HG02588 (cell line): ENCODE measurements at regions not wholly inside any gene's neighbourhood (a gene's known extent, or its start where the extent isn't known, plus 50 kb on each side); places are given as distances from the start of the nearest gene placed in this dataset.
"Not testable (repeated sequence)": the region's sequence is repeated elsewhere in the genome, so short reads cannot be mapped to it uniquely, and the experiment has no call there.

Experiments
- ATAC-seq: cut with Tn5 transposase; IDR thresholded peaks from one replicate; pipeline ENCODE4 v1.9.1; 2021; ENCODE audit warnings: mild to moderate bottlenecking, moderate library complexity; ENCODE audit not compliant: unreplicated experiment

DNA sequence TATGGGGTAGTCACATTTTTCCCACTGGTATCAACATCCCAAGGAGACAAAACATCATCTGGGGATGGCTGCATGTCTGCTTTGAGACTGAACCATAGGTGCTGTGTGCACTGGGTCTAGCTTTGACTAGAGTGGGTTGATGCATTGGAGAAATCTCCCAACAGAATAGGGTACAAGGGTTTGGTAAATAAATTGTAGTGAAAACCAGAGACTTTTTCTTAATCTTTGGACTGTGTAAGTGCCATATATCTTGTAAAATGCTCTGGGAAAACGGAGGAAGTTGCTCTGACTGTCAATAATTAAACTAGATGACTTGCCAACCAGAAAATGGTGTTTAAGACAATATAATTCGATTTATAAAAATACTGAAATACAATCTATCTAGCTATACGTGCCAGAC is 1064.0 kb upstream of the SLIT2 start:
- ATAC-seq: no peak

DNA sequence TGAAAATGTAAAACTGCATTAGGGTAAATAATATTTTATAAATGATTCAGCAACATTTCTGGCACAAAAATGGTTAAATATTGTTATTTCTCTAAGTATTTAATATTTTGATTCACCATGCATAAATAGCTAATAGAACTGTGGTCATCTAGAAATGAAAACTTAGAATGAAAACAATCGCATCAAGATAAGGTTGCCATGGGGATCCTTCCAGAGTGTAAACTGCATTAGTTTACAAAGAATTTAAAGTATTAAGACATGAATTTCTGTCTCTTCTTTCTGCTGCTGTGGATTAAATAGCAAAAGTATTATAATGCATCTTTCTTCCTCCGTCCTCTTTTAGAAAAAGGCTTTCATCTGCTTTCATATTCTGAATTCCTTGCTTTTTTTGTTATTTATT is 1064.6 kb upstream of the SLIT2 start:
- no peak for ATAC-seq

DNA sequence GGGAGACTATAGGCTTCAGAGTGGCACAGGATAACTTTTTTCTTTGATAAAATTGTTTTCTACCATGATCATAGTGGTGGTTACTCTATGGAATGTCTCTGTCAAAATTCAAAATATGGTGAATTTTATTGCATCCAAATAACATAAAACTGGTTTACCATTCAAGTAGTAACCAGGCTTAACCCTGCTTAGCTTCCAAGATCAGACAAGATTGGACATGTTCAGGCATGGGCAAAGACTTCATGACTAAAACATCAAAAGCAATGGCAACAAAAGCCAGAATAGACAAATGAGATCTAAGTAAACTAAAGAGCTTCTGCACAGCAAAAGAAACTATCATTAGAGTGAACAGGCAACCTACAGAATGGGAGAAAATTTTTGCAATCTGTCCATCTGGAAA is 1070.1 kb upstream of the SLIT2 start:
- ATAC-seq: not testable (repeated sequence)

DNA sequence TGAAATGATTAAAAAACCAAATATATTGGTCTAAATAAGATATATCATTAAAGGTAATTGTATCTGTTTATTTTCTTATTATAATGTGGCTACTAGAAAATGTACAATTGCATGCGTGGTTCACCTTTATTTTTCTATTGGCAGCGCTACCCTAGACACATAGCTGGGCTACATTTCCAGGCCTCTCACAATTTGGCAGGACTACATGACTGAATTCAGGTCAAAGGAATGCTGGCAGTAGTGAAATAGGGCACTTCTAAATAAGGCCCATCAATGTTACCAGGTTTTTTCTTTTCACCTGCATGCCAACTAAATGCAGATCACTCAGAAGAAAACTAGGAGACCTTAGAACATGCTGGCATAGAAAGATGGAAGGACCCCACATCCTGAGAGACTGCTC is 1072.9 kb upstream of the SLIT2 start:
- ATAC-seq: no peak

DNA sequence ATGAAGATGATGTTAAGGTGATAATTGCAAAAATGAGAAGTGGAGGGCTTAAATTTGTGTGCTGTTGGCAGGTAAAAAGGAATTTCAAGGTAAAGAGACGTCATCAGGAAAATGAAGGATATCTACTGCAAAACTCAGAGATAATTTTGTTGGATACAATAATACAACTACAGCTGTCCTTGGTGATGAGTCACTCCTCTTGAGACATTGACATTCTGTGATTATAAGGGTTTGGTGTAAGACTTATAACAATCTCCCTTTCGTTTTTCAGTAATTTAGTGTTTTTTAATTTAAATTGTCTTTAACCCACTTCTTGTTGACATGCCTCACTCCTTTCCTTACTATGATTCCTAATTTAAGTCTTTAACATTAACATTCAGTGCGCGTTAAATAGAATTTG is 1074.1 kb upstream of the SLIT2 start:
- ATAC-seq: no peak

DNA sequence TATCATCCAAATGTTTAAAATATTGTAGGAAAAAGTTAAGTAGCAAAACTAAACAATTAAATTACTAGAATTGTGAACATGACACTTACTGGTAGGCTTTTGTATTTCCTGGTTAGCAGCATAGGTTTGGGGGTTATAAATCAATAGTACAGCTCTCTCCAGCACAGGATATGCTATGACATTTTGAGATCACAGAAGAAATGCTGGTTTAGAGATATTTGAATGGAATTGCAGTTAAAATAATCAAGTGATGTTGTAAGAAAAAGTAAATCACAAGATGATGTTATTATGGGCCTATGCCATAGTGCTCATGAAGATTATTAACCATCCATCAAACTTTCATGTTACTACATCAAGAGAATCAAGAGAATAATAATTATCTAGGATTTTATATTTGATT is 1079.9 kb upstream of the SLIT2 start:
- no peak for ATAC-seq

DNA sequence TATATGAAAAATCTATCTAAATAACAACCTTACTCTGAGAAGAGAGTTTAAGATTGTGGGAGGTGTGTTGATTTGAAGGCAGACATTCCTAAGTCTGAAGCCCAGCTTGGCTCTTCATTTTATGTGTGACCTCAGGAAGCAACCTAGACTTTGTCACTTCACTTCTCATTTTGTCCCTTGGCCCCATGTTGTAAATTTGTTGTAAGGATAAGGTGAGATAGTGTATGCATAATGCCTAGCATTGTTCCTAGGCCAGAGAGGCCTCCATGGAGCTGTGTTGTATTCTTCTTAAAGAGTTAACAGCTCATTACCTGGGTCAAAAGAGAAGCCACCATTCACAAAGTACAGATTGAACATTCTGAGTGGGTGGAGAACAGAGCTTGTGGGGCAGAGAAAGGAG is 1084.4 kb upstream of the SLIT2 start:
- no peak for ATAC-seq

DNA sequence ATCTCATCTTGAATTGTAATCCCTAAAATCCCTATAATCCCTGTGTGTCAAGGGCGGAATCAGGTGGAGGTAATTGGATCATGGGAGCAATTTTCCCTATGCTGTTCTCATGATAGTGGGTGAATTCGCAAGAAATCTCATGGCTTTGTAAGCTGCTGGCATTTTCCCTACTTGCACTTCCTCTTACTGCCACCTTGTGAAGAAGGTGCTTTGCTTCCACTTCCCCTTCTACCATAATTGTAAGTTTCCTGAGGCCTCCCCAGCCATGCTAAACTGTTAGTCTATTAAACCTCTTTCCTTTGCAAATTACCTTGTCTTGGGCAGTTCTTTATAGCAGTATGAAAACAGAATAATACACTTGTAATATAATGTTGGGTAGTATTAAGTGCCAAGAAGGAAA is 1087.4 kb upstream of the SLIT2 start:
- no peak for ATAC-seq

DNA sequence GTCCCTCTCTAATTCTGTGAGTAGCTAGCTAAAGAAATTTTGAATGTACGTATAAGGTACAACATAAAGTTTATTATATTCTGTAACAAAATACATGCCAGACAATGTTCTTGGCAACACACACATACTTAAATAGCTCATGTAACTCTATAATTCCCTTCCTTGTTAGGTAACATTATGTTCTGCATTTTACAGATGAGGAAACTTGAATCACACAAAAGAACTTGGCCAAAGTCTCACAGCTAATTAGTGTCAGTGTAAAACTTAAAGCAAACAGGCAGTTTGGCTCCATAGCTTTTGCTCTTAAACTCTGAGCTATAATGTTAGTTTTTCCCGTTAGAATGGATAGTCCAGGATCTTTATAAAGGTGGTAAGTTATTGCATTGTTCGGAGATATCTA is 1091.8 kb upstream of the SLIT2 start:
- no peak for ATAC-seq

DNA sequence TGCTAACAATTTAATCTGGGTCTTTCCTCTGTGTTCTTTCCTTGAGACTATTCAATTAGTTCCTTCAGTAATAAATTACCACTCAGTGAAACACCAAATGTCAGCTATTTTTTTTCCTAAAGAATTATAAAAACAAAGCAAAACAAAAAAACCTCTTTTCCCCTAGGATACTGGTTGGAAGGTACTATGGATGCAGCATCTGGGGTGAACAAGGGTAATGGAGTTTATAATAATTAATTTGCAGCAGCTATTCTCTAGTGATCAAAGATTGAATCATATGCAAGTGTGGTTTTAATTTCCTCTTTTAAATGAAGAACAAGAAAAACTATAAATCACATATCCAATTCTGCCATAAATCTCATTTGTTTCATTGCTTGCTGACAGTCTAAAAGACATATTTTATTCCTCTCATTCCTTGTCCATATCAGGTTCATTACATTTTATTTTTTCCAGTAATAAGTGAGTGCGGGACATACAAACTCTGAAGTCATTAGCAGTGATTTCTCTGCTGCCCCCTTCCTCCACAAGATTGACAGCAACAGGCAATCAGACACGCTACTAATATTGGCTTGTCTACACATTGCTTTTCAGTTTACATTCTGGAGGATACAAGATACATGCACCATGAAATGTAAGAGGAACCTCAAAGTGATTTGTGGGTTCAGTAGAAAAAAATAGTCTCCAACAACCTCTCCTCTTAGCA is 1093.4 kb upstream of the SLIT2 start:
- no peak for ATAC-seq

DNA sequence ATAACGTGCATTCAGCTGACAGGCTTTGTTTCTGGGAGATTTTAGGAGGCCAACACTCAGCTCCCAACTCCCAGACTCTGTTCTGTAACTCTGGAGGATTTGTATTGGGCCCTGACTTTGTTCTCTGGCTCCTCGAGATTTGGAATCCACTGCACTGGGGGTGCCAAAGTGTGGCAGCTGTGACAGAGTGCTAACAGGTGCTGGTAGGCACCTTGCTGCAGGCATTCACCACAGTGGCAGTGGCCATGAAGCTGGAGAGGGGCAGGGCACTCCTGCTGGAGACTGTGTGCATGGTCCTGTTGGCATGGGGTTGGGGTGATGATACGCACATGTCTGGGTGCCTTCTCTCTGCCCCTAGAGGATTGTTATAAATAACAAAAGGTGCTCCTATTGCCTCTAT is 1094.9 kb upstream of the SLIT2 start:
- no peak for ATAC-seq

DNA sequence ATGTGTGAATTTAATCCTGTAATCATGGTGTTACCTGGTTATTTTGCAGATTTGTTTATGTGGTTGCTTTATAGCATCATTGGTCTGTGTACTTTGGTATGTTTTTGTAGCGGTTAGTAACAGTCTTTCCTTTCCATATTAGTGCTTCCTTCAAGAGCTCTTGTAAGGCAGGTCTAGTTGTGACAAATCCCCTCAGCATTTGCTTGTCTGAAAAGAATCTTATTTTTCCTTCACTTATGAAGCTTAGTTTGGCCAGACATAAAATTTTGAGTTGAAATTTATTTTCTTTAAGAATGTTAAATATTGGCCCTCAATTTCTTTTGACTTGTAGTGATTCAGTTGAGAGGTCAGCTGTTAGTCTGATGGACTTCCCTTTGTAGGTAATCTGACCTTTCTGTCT is 1096.1 kb upstream of the SLIT2 start:
- ATAC-seq: no peak

DNA sequence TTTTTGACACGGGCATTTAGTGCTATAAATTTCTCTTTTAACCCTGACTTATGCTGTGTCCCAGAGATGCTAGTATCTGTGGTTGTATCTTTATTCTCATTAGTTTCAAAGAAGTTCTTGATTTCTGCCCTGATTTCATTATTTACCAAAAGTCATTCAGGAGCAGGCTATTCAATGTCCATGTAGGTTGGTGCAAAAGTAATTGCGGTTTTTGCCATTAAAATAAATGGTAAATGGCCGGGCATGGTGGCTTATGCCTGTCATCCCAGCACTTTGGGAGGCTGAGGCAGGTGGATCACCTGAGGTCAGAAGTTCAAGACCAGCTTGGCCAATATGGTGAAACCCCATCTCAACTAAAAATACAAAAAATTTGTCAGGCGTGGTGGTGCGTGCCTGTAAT is 1097.4 kb upstream of the SLIT2 start:
- not testable (repeated sequence) for ATAC-seq

DNA sequence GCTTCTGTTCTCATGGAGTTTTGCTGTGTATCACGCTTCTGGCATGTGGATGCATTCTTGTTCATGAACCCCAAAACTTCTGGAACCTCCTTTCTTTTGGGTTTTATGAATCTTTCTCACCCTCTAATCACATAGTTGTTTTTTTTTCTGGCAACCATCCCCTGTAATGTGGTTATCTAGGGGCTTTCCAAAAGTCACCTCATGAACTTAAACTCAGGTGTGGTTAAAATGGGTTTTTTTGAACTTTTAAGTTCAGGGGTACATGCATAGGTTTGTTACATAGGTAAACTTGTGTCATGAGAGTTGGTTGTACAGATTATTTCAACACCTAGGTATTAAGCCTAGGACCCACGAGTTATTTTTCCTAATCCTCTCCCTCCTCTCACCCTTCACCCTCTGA is 1099.4 kb upstream of the SLIT2 start:
- ATAC-seq: no peak

DNA sequence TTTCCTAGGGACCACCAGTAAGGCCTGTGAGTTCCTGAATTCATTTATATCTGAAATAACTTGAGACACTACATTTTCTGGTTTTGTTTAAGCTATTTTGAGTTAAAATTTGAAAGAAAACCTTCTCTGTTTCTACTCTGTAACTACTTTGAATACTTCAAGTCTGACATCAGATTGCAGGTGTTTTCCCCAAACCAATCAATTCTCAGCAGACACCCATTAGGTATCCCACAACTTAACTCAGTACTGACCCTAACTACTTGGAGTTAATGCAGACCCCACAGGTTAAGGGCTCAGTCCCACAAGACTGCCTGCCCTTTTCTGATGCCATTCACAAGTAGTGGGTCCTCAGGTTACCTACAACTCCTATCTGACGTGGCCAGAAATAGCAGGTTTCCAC is 1100.0 kb upstream of the SLIT2 start:
- ATAC-seq: no peak

DNA sequence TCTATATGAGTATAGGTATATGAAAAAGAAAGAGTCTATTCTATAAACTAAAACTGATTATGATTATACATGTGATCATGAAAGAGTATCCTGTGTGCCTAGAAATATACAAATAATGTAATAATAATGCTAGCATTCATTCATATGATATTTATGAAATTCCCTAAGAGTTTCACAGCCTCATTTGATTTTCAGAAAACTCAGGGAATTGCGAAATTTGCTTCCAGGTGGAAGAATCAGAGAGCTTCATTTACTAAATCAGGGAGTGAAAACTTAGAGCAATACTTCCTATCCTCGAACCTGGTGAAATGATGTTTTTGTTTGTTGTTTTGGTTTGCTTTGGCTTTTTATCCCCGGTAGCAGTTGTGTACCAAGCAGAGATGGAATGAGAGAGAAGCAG is 1105.7 kb upstream of the SLIT2 start:
- ATAC-seq: no peak

DNA sequence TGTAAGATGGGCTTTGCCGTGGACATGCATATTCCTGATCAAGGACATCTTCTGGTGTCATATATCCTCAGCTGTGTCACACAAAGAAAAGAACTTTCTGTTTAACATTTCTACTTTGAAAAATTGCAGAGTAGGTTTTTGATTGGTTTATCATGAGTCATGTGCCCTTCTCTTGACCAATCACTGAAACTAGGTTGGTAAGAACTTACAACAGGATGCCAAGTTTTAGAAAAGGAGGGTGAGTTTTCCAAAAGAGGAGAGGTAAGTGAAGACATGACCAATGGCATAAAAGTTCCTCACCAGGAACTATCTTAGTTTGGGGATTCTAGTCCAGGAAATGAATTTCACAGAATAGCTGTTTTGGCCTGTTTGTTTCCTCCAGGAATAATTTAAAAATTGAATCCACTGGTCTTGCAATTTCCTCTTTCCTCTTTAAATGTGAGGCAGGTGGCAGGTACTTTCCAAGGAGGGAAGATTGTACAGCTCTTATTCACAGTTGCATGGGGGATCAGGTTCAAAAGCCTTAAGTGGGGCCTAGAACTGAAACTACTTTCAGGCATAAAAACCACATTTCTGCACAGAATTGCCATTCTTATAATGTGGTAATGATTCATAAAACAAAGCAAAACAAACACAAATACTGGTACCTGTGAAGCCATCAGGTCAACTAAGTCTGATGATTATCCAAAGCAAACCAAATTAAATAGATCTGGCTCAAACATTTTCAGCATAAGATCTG is 1114.5 kb upstream of the LCORL start:
- ATAC-seq: no peak

DNA sequence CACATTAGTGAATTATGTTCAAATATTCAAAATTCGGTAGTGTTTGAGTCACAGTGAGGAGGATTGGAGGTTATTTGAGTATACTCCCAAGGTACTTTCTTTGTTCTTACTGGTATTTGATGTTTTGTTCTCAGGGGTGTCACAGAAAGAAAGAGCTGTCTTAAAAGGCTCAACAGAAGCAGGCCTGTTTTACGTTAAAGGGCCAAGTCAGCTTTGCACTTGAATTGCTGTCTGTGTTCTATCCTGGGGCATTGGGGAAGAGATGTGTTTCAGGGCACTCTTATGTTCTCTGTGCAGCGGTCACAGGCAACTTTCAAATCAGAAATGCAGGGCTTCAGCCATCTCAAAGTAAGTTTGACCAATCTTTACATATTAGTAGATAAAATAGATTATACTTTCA is 1113.1 kb upstream of the LCORL start:
- no peak for ATAC-seq

DNA sequence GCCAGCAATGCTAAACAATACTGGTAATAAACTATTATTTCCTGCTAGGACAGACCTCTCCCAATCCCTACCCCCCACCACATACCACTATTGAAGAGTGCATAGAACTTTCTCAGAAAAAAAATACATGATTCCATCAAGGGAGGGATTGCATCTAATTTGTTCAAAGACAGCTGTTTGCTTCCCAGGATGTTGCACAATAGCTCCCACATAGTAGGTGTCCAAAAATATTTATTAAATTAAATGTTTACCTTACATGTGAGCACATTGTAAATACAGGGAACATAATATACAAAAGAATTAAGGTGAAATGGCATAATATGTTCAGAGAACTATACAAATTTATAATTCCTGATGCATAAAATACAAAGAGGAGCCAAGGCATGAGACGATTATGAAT is 1111.8 kb upstream of the LCORL start:
- no peak for ATAC-seq

DNA sequence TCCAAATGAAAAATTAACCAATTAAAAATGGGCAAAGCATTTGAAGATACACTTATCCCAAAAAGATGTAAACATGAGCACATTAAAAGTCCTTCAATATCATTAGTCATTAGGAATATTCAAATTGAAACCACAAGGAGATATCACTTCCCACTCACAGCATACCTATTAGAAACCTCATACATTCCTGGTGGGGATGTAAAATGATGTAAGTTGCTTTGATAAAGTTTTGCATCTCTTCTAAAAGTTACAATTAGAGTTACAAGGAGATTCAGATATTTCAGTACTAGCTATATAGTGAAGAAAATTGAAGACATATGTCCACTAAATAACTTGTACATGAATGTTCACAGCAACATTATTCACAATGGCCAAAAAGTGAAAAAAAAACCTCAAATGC is 1109.3 kb upstream of the LCORL start:
- ATAC-seq: no peak

DNA sequence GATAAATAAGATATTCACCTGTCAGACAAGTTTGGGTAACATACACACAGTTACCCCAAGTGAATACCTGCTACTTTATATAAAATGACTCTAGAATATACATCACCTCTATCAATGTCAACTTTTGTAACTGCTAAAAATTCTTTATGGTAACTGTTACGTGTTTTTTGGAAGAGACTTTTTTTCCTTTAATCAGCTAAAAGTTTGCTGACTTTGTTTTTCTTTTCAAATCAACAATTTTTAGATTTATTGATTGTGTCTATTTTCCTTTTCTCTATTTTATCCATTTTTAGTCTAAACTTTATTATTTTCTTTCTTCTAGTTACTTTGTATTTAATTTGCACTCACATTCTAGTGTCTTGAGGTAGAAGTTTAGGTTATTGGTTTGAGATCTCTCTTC is 1106.6 kb upstream of the LCORL start:
- ATAC-seq: no peak

DNA sequence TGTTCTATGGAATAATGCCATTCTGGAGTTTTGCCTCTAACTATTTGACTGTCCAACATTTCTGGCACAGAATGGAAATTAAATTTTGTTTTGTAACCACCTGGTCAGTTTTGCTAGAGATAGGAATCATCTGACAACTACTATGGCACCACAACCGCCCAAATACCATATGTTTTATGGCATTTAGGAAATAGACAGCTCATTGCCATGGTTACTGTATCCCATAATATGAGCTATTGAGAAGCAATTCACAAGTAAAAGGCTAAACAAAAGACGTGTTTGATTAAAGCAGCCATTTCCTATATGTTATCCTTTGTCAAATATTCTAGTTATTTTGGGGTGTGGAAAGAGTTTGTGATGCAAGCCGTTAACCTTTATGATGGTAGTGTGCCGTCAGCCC is 1105.3 kb upstream of the LCORL start:
- no peak for ATAC-seq

DNA sequence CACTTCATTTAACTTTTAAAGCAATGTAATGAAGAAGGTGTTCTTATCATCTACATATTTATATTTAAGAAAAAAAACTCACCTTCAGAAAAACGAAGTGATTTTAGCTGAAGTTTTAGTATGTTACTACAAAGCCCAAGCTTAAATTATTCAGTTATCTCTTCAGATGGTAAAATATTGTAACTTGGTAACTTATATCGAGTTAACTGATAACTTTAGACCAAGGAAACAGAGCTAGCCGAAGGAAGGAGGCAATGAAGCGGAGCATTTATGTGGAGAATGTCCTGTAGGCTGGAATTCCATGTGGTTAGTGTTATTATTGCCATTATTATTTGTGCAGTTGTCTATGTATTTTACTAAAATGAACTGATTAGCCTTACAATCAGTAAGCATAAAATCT is 1102.1 kb upstream of the LCORL start:
- ATAC-seq: no peak
